ENCODE measurements at regions not wholly inside any gene's neighbourhood (a gene's known extent, or its start where the extent isn't known, plus 50 kb on each side); places are given as distances from the start of the nearest gene placed in this dataset.

DNA sequence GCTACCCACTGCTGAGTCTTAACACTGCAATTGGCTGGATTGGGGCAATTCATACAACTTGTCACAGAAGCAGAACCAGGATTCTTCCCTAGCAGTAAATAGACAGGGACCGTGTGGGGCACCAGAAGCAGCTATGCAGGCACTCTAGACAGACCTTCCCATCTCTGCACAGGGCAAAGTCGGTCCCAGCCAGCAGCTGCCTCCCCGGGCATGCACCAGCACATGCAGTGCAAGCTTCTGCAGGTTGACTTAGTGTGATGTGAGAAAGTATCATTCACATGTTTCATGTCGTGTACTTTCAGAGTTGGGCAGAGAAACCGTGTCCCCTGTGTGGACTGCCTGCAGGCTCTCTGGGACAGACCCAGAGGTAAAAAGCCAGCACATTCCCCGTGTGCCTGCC is 98.0 kb upstream of the FOXA2 start:
- Histone ChIP-seq H3K4me2 (ENCODE audit: insufficient read depth, low read length) (no peak overlapping the region), H3K9me1 (ENCODE audit: control insufficient read depth, insufficient read depth, low read length) (no peaks in the 10 kb centered on the region), H3K9ac (ENCODE audit: insufficient read depth in 1 of 2, low read depth in 2 of 2, low read length in 2 of 2) (no peak overlapping the region), H3K27me3 (ENCODE audit: control insufficient read depth in 2 of 2, insufficient read depth in 2 of 2, low read length in 2 of 2) (peaks cover 0 to 15% of the 10 kb centered on the region in 2 experiments; a peak in 2 of 5 replicates), H3K4me1 (replicated peaks in 1 of 2; ENCODE audit: control insufficient read depth in 2 of 2, insufficient read depth in 2 of 2, low read length in 2 of 2) (peaks cover 0 to 7% of the 10 kb centered on the region in 2 experiments; a peak in 1 of 5 replicates), H2AFZ (ENCODE audit: low read depth, low read length) (no peak overlapping the region), H3K79me2 (ENCODE audit: control insufficient read depth, insufficient read depth, low read length) (no peaks in the 10 kb centered on the region), H3K4me3 (no peak overlapping the region), H3K36me3 (ENCODE audit: control insufficient read depth, insufficient read depth, low read length) (no peaks in the 10 kb centered on the region), H4K20me1 (replicated peaks; ENCODE audit: control insufficient read depth, insufficient read depth, low read length) (no peaks in the 10 kb centered on the region), H3K27ac (ENCODE audit: extremely low read depth, low read depth, low read length) (no peak overlapping the region), H3K9me3 (replicated peaks; ENCODE audit: control insufficient read depth, insufficient read depth, low read depth, low read length) (0 out of 2 replicates have a peak, but pooled peaks cover 2% of the 10 kb centered on the region)
- ATAC-seq (no peak), DNase-seq (ENCODE audit: extremely low read depth in 1 of 4, low spot score in 3 of 4) (no peak), FAIRE-seq (no peak)
- POLR2A ChIA-PET = interaction anchor here (0.8 to 1.2 kb wide), 2 partner anchors 344 to 348 kb away, joined by 3 read pairs; no protein-coding TSS in a partner anchor
- in situ Hi-C loops (cut with MboI) (no loop called here), intact Hi-C loops (cut with micrococcal nuclease) (loop anchor here (10.0 kb wide), 1 partner anchor 188 kb away; no protein-coding TSS in a partner anchor)
- CTCF ChIA-PET (ENCODE audit: low intra/inter-chr PET ratio) = interaction anchor here (0.7 to 4.5 kb wide), 3 partner anchors 343 to 351 kb away, joined by 3 to 38 read pairs (median 9); no protein-coding TSS in a partner anchor
- BruUV-seq (replicated peaks) = no TSS peak
- WGBS (ENCODE audit: insufficient coverage, low coverage, missing lambda C conversion rate) = 3% methylated on average over 6 of the region's 6 CpGs
- TF ChIP-seq HMG20A (CRISPR knock-in tag; conservative IDR thresholded peaks at IDR 0.05) (no peak), BRF2 (IDR thresholded peaks at IDR 0.05; ENCODE audit: borderline replicate concordance, insufficient read depth, insufficient read length) (no peak), NEUROD1 (IDR thresholded peaks at IDR 0.05; ENCODE audit: borderline replicate concordance, low read depth, low read length, partially characterized antibody) (no peak), BRD9 (IDR thresholded peaks at IDR 0.05; ENCODE audit: low read depth, partially characterized antibody) (no peak), PHF8 (IDR thresholded peaks at IDR 0.05; ENCODE audit: borderline replicate concordance, low read length) (no peak), MYC (IDR thresholded peaks at IDR 0.05; ENCODE audit: low read depth, low read length) (no peak), MYC (CRISPR knock-in tag; IDR thresholded peaks at IDR 0.05; ENCODE audit: borderline replicate concordance, low read depth) (no peak), STAT6 (CRISPR knock-in tag; IDR thresholded peaks at IDR 0.05) (no peak), ZBTB11 (CRISPR knock-in tag; IDR thresholded peaks at IDR 0.05) (no peak), ADNP (tag; IDR thresholded peaks at IDR 0.05) (no peak), NFE2L1 (tag; IDR thresholded peaks at IDR 0.05; ENCODE audit: borderline replicate concordance, low read depth) (no peak)
- TF ChIP-seq, protein P1, sequence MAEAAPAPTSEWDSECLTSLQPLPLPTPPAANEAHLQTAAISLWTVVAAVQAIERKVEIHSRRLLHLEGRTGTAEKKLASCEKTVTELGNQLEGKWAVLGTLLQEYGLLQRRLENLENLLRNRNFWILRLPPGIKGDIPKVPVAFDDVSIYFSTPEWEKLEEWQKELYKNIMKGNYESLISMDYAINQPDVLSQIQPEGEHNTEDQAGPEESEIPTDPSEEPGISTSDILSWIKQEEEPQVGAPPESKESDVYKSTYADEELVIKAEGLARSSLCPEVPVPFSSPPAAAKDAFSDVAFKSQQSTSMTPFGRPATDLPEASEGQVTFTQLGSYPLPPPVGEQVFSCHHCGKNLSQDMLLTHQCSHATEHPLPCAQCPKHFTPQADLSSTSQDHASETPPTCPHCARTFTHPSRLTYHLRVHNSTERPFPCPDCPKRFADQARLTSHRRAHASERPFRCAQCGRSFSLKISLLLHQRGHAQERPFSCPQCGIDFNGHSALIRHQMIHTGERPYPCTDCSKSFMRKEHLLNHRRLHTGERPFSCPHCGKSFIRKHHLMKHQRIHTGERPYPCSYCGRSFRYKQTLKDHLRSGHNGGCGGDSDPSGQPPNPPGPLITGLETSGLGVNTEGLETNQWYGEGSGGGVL (CRISPR knock-in tag; IDR thresholded peaks at IDR 0.05) = no peak

Measured in K562 (cell line).